K562 (cell line): ENCODE measurements at regions not wholly inside any gene's neighbourhood (a gene's known extent, or its start where the extent isn't known, plus 50 kb on each side); places are given as distances from the start of the nearest gene placed in this dataset.

Experiments
- ATAC-seq: fragments of 200-7000 bp; cut with Tn5 transposase; 3 replicates; pipeline ENCODE4 v1.9.1; 2020; ENCODE audit warnings: moderate library complexity
- BruUV-seq: library from RNA; stranded (reverse); fragments of 400-500 nt; replicated peaks from 2 replicates; lab custom pipeline; 2021; lab: Mats Ljungman, UMichigan
- CTCF ChIA-PET: fragments of 300-600 bp; formaldehyde crosslinking; extraction: SDS; loops from one replicate; lab custom pipeline; 2021; ENCODE audit warnings: low intra/inter-chr PET ratio; lab: Yijun Ruan, JAX
- POLR2A ChIA-PET: fragments of 300-600, 350-650 bp; sonication (Branson Sonifier 250); formaldehyde crosslinking; extraction: SDS; loops from one replicate; lab custom pipeline; 2021; ENCODE audit warnings: antibody characterized with exemption, inconsistent platforms; lab: Yijun Ruan, JAX
- DNase-seq, 4 experiments: peaks; one replicate each; pipeline versions ENCODE4 v3.0.0 to v3.0.0-alpha.2; 2011 to 2018; ENCODE audit warnings: low spot score in 3 of 4, mixed read lengths in 3 of 4; ENCODE audit errors: extremely low read depth in 1 of 4
- FAIRE-seq: peaks from 2 replicates; lab custom pipeline; 2011; peaks lifted over from hg19 to GRCh38; lab: Jason Lieb, UNC
- H2AFZ ChIP-seq: 2 replicates; pipeline ENCODE4 v1.6.0; 2011; ENCODE audit warnings: low read depth, low read length, control low read depth, inconsistent platforms
- H3K27ac ChIP-seq: fragments of 200-600 bp; 3 replicates; pipeline ENCODE4 v1.8.0; 2011; ENCODE audit warnings: low read depth, mild to moderate bottlenecking, control low read depth, inconsistent platforms, low read length, moderate library complexity, mixed read lengths; ENCODE audit errors: extremely low read depth
- H3K27me3 ChIP-seq, 2 experiments: fragments of 300-600 bp in 1 of 2; 2 replicates in 1 of 2; 3 replicates in 1 of 2; pipeline versions ENCODE4 v1.6.0 to v1.8.0; 2011; ENCODE audit warnings: inconsistent platforms in 2 of 2, low read length in 2 of 2, mild to moderate bottlenecking in 1 of 2, mixed read lengths in 1 of 2, moderate library complexity in 1 of 2; ENCODE audit not compliant: control insufficient read depth in 2 of 2, insufficient read depth in 2 of 2
- H3K36me3 ChIP-seq: fragments of 300-600 bp; 3 replicates; pipeline ENCODE4 v1.8.0; 2011; ENCODE audit warnings: mild to moderate bottlenecking, low read length, inconsistent platforms; ENCODE audit not compliant: control insufficient read depth, insufficient read depth
- H3K4me1 ChIP-seq, 2 experiments: fragments of 200-600 bp in 1 of 2; replicated peaks in 1 of 2; 2 replicates in 1 of 2; 3 replicates in 1 of 2; pipeline versions ENCODE4 v1.5.1 to v1.8.0; 2011; ENCODE audit warnings: inconsistent platforms in 2 of 2, low read length in 2 of 2, mild to moderate bottlenecking in 1 of 2, mixed read lengths in 1 of 2, moderate library complexity in 1 of 2; ENCODE audit not compliant: control insufficient read depth in 2 of 2, insufficient read depth in 2 of 2
- H3K4me2 ChIP-seq: 2 replicates; pipeline ENCODE4 v1.6.1; 2011; ENCODE audit warnings: low read length, control low read depth, inconsistent platforms, mixed read lengths; ENCODE audit not compliant: insufficient read depth
- H3K4me3 ChIP-seq: fragments of 200-600 bp; sonication (generic), shearing (Covaris generic); 2 replicates; pipeline ENCODE4 v1.5.1; 2016; ENCODE audit warnings: control low read depth, inconsistent platforms
- H3K79me2 ChIP-seq: fragments of 200-600 bp; 3 replicates; pipeline ENCODE4 v1.8.0; 2011; ENCODE audit warnings: low read length, inconsistent platforms; ENCODE audit not compliant: control insufficient read depth, insufficient read depth
- H3K9ac ChIP-seq, 2 experiments: 2 replicates each; pipeline versions ENCODE4 v1.6.0 to v1.6.1; 2011; ENCODE audit warnings: low read depth in 2 of 2, low read length in 2 of 2, control low read depth in 1 of 2, inconsistent platforms in 1 of 2, mild to moderate bottlenecking in 1 of 2, mixed read lengths in 1 of 2; ENCODE audit not compliant: insufficient read depth in 1 of 2
- H3K9me1 ChIP-seq: one replicate; pipeline ENCODE4 v1.6.0; 2011; ENCODE audit warnings: inconsistent platforms, mild to moderate bottlenecking, low read length, moderate library complexity; ENCODE audit not compliant: control insufficient read depth, insufficient read depth
- H3K9me3 ChIP-seq: replicated peaks from 2 replicates; pipeline ENCODE4 v1.5.1; 2011; ENCODE audit warnings: low read depth, low read length, inconsistent platforms; ENCODE audit not compliant: control insufficient read depth, insufficient read depth
- H4K20me1 ChIP-seq: replicated peaks from 2 replicates; pipeline ENCODE4 v1.6.1; 2011; ENCODE audit warnings: low read length, inconsistent platforms, mixed read lengths; ENCODE audit not compliant: control insufficient read depth, insufficient read depth
- GTF3C2 ChIP-seq: IDR thresholded peaks from 3 replicates; pipeline ENCODE4 v1.6.1; 2011; ENCODE audit warnings: borderline replicate concordance, mild to moderate bottlenecking, moderate library complexity; ENCODE audit not compliant: insufficient read length; ENCODE audit errors: extremely low read depth
- MAX ChIP-seq: sonication (generic); formaldehyde crosslinking; IDR thresholded peaks from 2 replicates; pipeline ENCODE4 v1.9.0; 2022; ENCODE audit warnings: mild to moderate bottlenecking, missing genetic modification reagents
- MITF ChIP-seq: IDR thresholded peaks from 2 replicates; pipeline ENCODE4 v1.6.1; 2014; ENCODE audit warnings: antibody characterized with exemption
- NFIX ChIP-seq: fragments of 250-450 bp; sonication (Bioruptor Pico); IDR thresholded peaks from 2 replicates; pipeline ENCODE4 v1.4.0; 2020; ENCODE audit warnings: low read depth, mild to moderate bottlenecking, moderate library complexity
- PRPF4 ChIP-seq: fragments of 200-400 bp; formaldehyde crosslinking; IDR thresholded peaks from one replicate; pipeline ENCODE4 v1.6.1; 2017; ENCODE audit warnings: low read length, low read depth, mild to moderate bottlenecking; ENCODE audit not compliant: insufficient read depth, poor library complexity, severe bottlenecking
- ZNF184 ChIP-seq: sonication (generic); formaldehyde crosslinking; IDR thresholded peaks from 2 replicates; pipeline ENCODE4 v1.5.0; 2020; ENCODE audit warnings: missing genetic modification reagents
- ZNF592 ChIP-seq: fragments of 450-650 bp; IDR thresholded peaks from 2 replicates; pipeline ENCODE4 v1.6.1; 2017; ENCODE audit warnings: antibody characterized with exemption, mild to moderate bottlenecking
- ZNF707 ChIP-seq: fragments of 250-450 bp; sonication (Bioruptor Pico); conservative IDR thresholded peaks from 2 replicates; pipeline ENCODE4 v1.8.0; 2022; ENCODE audit warnings: inconsistent platforms, mild to moderate bottlenecking, moderate library complexity
- WGBS: fragments of 100-300 bp; shearing (Covaris generic); methylation state at CpG from one replicate; pipeline ENCODE4 v1.1.6; 2016; ENCODE audit warnings: low coverage, mixed read lengths; ENCODE audit not compliant: insufficient coverage; ENCODE audit errors: missing lambda C conversion rate; 5-methylcytosine and 5-hydroxymethylcytosine counted together
- in situ Hi-C: fragments of 300-500 bp; cut with MboI; formaldehyde crosslinking; loops from 4 replicates; pipeline ENCODE4 v1.15.0; 2018; ENCODE audit warnings: inconsistent platforms, mixed read lengths
- intact Hi-C: fragments of 100-400 bp; cut with micrococcal nuclease; formaldehyde crosslinking; loops from 2 replicates; pipeline ENCODE4 v1.14.2; 2022

GRCh38 chr3:124202754-124203153, 210.8 kb upstream of the ROPN1 start:
- Histone ChIP-seq H3K27ac (no peak overlapping the region), H3K27me3 (no peaks in the 10 kb centered on the region), H3K79me2 (no peaks in the 10 kb centered on the region), H2AFZ (no peak overlapping the region), H3K36me3 (no peaks in the 10 kb centered on the region), H3K4me2 (no peak overlapping the region), H3K4me3 (no peak overlapping the region), H3K4me1 (no peaks in the 10 kb centered on the region), H3K9ac (no peak overlapping the region), H3K9me3 (no peaks in the 10 kb centered on the region), H4K20me1 (no peaks in the 10 kb centered on the region), H3K9me1 (no peaks in the 10 kb centered on the region)
- in situ Hi-C loops (no loop called here), intact Hi-C loops (no loop called here)
- BruUV-seq = no TSS peak
- POLR2A ChIA-PET = interaction anchor here (0.7 kb wide), 1 partner anchor 104 kb away, joined by 3 read pairs; no protein-coding TSS in a partner anchor
- CTCF ChIA-PET = no interaction called here
- FAIRE-seq = no peak
- 3% methylated on average over 4 of the region's 4 CpGs for WGBS
- no peak for ATAC-seq
- DNase-seq = no peak
- TF ChIP-seq ZNF592 (no peak), NFIX (CRISPR knock-in tag) (no peak), ZNF184 (CRISPR knock-in tag) (no peak), ZNF707 (CRISPR knock-in tag) (no peak), MITF (no peak), GTF3C2 (no peak), PRPF4 (no peak), MAX (CRISPR knock-in tag) (no peak)
